Body of pancreas (tissue), 4 donors: ENCODE measurements at regions not wholly inside any gene's neighbourhood (a gene's known extent, or its start where the extent isn't known, plus 50 kb on each side); places are given as distances from the start of the nearest gene placed in this dataset.
A peak's percentile ranks its signal among the peaks of the same experiment; 100 is the strongest.

Experiments used
- ATAC-seq: fragments of 150-250 bp; one replicate; pipeline ENCODE4 v1.9.1; 2016
- DNase-seq, 4 donors: peaks; one replicate each; pipeline ENCODE4 v3.0.0-alpha.2; 2019
- H3K27ac ChIP-seq, 4 donors: fragments of 200-600 bp; sonication (generic); 1 replicate in 3 of 4; 2 replicates in 1 of 4; pipeline versions ENCODE4 v1.5.1 to v1.6.1; 2016 to 2019; ENCODE audit warnings: mild to moderate bottlenecking in 1 of 4, mixed read lengths in 1 of 4, moderate library complexity in 1 of 4
- H3K27me3 ChIP-seq, 2 donors: fragments of 200-600 bp; sonication (generic); one replicate each; pipeline ENCODE4 v1.6.0; 2016; ENCODE audit warnings: mild to moderate bottlenecking in 1 of 2
- H3K36me3 ChIP-seq, 2 donors: fragments of 200-600 bp; sonication (generic); replicated peaks in 1 of 2; 2 replicates each; pipeline ENCODE4 v1.5.1; 2016; ENCODE audit warnings: low read depth in 2 of 2; ENCODE audit not compliant: insufficient read depth in 1 of 2
- H3K4me1 ChIP-seq: fragments of 200-600 bp; sonication (generic); one replicate; pipeline ENCODE4 v1.6.0; 2016
- H3K4me3 ChIP-seq, 2 donors: fragments of 200-600 bp; sonication (generic); 1 replicate in 1 of 2; 2 replicates in 1 of 2; pipeline ENCODE4 v1.5.1; 2016 to 2019
- H3K9me3 ChIP-seq, 3 donors: fragments of 200-600 bp; sonication (generic); 1 replicate in 2 of 3; 2 replicates in 1 of 3; pipeline ENCODE4 v1.5.1; 2016
- CTCF ChIP-seq, 7 experiments: fragments of 450-650 bp in 4 of 7; fragments of 200-600 bp in 3 of 7; sonication (generic) in 3 of 7; IDR thresholded peaks; one replicate each; pipeline ENCODE4 v1.5.1; 2016 to 2019; ENCODE audit warnings: antibody characterized with exemption in 7 of 7
- POLR2A ChIP-seq, 3 donors: fragments of 450-650 bp; IDR thresholded peaks; one replicate each; pipeline ENCODE4 v1.6.1; 2016; ENCODE audit warnings: antibody characterized with exemption in 3 of 3, mild to moderate bottlenecking in 2 of 3
- WGBS, 2 donors: methylation state at CpG; one replicate each; pipeline ENCODE4 v1.1.5; 2017; 5-methylcytosine and 5-hydroxymethylcytosine counted together
- intact Hi-C: fragments of 100-400 bp; cut with DNase I; formaldehyde crosslinking; loops from one replicate; pipeline ENCODE4 v1.15.1; 2023

GRCh38 chr11:109109571-109110315 lies 312.2 kb upstream of the C11orf87 start:
- Histone ChIP-seq H3K9me3 (no peaks in the 10 kb centered on the region), H3K36me3 (no peaks in the 10 kb centered on the region), H3K27me3 (no peaks in the 10 kb centered on the region), H3K27ac (no peak overlapping the region), H3K4me1 (peaks cover 9% of the 10 kb centered on the region), H3K4me3 (no peak overlapping the region)
- intact Hi-C loops, result no loop called here
- WGBS, 2 donors, result 33 to 35% methylated on average over 5 of the region's 5 CpGs
- TF ChIP-seq POLR2A (IDR thresholded peaks at IDR 0.05) (no peak), CTCF (IDR thresholded peaks at IDR 0.05) (no peak)
- no peak for DNase-seq
- ATAC-seq, result no peak

- intact Hi-C loops, result no loop called here
- Histone ChIP-seq H3K36me3 (no peaks in the 10 kb centered on the region), H3K4me3 (no peak overlapping the region), H3K27me3 (no peaks in the 10 kb centered on the region), H3K4me1 (peaks cover 9% of the 10 kb centered on the region), H3K27ac (no peak overlapping the region), H3K9me3 (no peaks in the 10 kb centered on the region)
- 10% methylated on average over 2 of the region's 2 CpGs for WGBS, 2 donors
- TF ChIP-seq CTCF (IDR thresholded peaks at IDR 0.05) (no peak), POLR2A (IDR thresholded peaks at IDR 0.05) (no peak)
- no peak for DNase-seq
- no peak for ATAC-seq
Measured at GRCh38 chr11:109112261-109112660, 309.7 kb upstream of the C11orf87 start.

GRCh38 chr11:109112821-109113280 lies 309.1 kb upstream of the C11orf87 start:
- 12 to 16% methylated on average over 7 of the region's 7 CpGs for WGBS, 2 donors
- H3K36me3 ChIP-seq, result no peaks in the 10 kb centered on the region
- no peak overlapping the region for H3K27ac ChIP-seq
- TF ChIP-seq POLR2A (IDR thresholded peaks at IDR 0.05) (no peak), CTCF (IDR thresholded peaks at IDR 0.05) (no peak)
- H3K4me1 ChIP-seq, result peaks cover 9% of the 10 kb centered on the region
- H3K9me3 ChIP-seq, result no peaks in the 10 kb centered on the region
- no peak for ATAC-seq
- no peaks in the 10 kb centered on the region for H3K27me3 ChIP-seq
- H3K4me3 ChIP-seq, result no peak overlapping the region
- intact Hi-C loops, result no loop called here
- peak in 3 of 4 donors; percentile 5 to 34 (median 28) for DNase-seq

GRCh38 chr11:109120341-109120740 lies 301.6 kb upstream of the C11orf87 start:
- H3K27me3 ChIP-seq, result no peaks in the 10 kb centered on the region
- ATAC-seq, result no peak
- no peak overlapping the region for H3K4me3 ChIP-seq
- no peak for DNase-seq
- no peaks in the 10 kb centered on the region for H3K36me3 ChIP-seq
- no peaks in the 10 kb centered on the region for H3K9me3 ChIP-seq
- H3K27ac ChIP-seq, result no peak overlapping the region
- TF ChIP-seq POLR2A (IDR thresholded peaks at IDR 0.05) (no peak), CTCF (IDR thresholded peaks at IDR 0.05) (no peak)
- intact Hi-C loops, result no loop called here
- 79 to 85% methylated on average over 3 of the region's 3 CpGs for WGBS, 2 donors
- H3K4me1 ChIP-seq, result no peaks in the 10 kb centered on the region
